DOHH2 (cell line): ENCODE measurements at regions not wholly inside any gene's neighbourhood (a gene's known extent, or its start where the extent isn't known, plus 50 kb on each side); places are given as distances from the start of the nearest gene placed in this dataset.

ENCODE experiments used
- EZH2phosphoT487 ChIP-seq: fragments of 200-600 bp; sonication (generic); IDR thresholded peaks from 2 replicates; pipeline ENCODE4 v1.6.1; 2017; ENCODE audit warnings: borderline replicate concordance, mild to moderate bottlenecking, antibody characterized with exemption, low read length, moderate library complexity, mixed read lengths
- TF ChIP-seq, protein P1 (sequence below): fragments of 200-600 bp; sonication (generic); IDR thresholded peaks from one replicate; pipeline ENCODE4 v1.5.1; 2014; ENCODE audit warnings: antibody characterized with exemption, mild to moderate bottlenecking, low read depth, low read length; ENCODE audit not compliant: poor library complexity, severe bottlenecking

DNA sequence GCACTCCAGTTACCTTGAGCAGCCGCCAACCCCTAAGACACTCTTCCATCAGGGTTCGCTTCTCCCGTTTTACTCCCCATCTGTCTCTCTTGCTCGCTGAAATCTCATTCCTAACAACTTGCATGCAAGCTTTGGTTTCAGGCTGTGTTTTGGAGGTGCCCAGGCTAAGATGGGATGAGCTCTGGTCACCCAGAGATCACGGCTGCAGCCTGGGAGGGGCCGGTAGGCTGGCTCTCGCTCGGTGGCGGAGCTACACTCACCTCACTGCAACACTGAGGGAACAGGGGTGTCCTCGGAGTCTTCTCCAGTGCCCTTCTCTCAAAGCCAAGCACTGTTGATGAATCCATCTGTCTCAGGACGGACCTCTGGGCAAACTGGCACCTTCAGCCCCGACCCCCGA lies 197.5 kb downstream of the BARX2 start:
- TF ChIP-seq, protein P1, sequence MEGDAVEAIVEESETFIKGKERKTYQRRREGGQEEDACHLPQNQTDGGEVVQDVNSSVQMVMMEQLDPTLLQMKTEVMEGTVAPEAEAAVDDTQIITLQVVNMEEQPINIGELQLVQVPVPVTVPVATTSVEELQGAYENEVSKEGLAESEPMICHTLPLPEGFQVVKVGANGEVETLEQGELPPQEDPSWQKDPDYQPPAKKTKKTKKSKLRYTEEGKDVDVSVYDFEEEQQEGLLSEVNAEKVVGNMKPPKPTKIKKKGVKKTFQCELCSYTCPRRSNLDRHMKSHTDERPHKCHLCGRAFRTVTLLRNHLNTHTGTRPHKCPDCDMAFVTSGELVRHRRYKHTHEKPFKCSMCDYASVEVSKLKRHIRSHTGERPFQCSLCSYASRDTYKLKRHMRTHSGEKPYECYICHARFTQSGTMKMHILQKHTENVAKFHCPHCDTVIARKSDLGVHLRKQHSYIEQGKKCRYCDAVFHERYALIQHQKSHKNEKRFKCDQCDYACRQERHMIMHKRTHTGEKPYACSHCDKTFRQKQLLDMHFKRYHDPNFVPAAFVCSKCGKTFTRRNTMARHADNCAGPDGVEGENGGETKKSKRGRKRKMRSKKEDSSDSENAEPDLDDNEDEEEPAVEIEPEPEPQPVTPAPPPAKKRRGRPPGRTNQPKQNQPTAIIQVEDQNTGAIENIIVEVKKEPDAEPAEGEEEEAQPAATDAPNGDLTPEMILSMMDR, result no peak
- no peak for TF ChIP-seq EZH2phosphoT487
